ENCODE measurements at regions not wholly inside any gene's neighbourhood (a gene's known extent, or its start where the extent isn't known, plus 50 kb on each side); places are given as distances from the start of the nearest gene placed in this dataset.

DNA sequence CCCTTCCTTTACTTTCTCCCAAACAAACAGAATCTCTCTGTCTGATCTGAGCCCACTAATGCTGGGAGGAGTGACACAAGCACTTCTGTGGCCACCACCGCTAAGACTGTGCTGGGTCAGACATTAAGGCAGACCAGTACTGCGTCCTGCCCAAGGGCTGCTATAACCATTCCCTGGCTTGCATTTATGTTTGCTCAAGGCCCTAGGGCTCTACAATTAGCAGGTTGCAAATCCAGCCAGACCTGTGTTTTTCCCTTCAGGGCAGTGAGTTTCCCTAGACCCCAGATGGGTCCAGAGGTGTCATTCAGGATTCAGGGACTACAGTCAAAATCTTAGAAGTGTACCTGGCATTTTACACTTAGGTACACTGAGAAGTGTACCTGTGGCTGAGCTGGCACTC, 89.7 kb downstream of the SPANXN4 start:
- Mint-ChIP-seq H3K4me3 (no peak overlapping the region), H3K27ac (no peak overlapping the region), H3K36me3 (no peaks in the 10 kb centered on the region), H3K4me1 (no peaks in the 10 kb centered on the region), H3K27me3 (no peaks in the 10 kb centered on the region), H3K9me3 (peaks cover 0 to 8% (median 0%) of the 10 kb centered on the region in 11 donors)
- Histone ChIP-seq H3K27ac (ENCODE audit: low read depth, low read length) (no peak overlapping the region), H3K36me3 (ENCODE audit: control insufficient read depth in 2 of 3, insufficient read depth in 3 of 3, low read length in 3 of 3) (no peaks in the 10 kb centered on the region), H3K4me1 (ENCODE audit: control insufficient read depth in 2 of 2, insufficient read depth in 2 of 2, low read length in 2 of 2) (no peaks in the 10 kb centered on the region), H3K27me3 (ENCODE audit: control insufficient read depth in 2 of 2, insufficient read depth in 2 of 2, low read length in 2 of 2) (no peaks in the 10 kb centered on the region), H3K9me3 (ENCODE audit: control insufficient read depth in 2 of 3, low read length in 3 of 3) (no peaks in the 10 kb centered on the region), H3K4me3 (ENCODE audit: low read length) (no peak overlapping the region)
- POLR2A ChIA-PET: no interaction called here
- DNase-seq (no peak), ATAC-seq (no peak)
- CTCF ChIA-PET: no interaction called here
- intact Hi-C loops (cut with micrococcal nuclease): no loop called here

DNA sequence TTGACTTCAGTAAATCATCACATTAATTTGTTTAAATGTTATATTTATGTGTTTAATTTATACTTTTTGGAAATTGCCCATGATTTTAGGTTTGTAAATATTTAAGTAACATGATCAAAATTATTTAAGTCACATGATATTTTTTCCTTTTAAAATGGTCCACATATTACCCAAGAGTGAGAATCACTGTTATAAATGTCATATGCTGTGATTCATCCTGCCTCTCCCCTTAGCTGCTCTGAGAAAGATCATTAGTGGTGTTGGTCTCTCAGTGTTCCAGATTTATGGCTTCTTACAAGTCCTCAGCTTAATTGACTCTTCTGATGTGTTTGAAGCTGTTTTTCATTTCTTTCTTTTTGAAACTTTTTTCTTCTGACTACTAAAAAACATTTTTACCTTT, 70.1 kb downstream of the SPANXN4 start:
- no peaks in the 10 kb centered on the region for H3K27me3 Mint-ChIP-seq

DNA sequence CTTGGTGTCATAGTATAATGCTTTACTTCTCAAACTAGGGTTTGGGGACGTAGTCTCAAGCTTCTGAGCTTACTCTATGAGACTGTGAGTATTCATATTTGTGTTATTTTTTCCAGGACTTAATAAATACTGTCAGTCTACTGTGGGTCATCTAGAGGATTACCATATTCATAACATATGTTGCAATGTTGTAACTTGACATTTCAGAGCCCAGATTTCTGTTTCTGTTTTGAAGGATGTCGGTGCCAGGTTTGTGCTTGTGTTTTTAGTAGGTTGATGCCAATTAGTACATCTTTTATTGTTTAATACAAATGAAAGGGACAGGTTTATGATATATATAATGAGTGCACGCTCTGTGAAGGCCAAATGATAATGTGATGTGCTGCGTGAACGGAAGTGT, 69.6 kb downstream of the SPANXN4 start:
- ATAC-seq (no peak), DNase-seq (no peak)
- Mint-ChIP-seq H3K4me3 (no peak overlapping the region), H3K27ac (no peak overlapping the region), H3K9me3 (peaks cover 0 to 4% (median 0%) of the 10 kb centered on the region in 11 donors), H3K36me3 (no peaks in the 10 kb centered on the region), H3K27me3 (no peaks in the 10 kb centered on the region), H3K4me1 (no peaks in the 10 kb centered on the region)
- ChIA-PET POLR2A (no interaction called here), CTCF (no interaction called here)
- Histone ChIP-seq H3K4me1 (ENCODE audit: control insufficient read depth in 2 of 2, insufficient read depth in 2 of 2, low read length in 2 of 2) (no peaks in the 10 kb centered on the region), H3K27ac (ENCODE audit: low read depth, low read length) (no peak overlapping the region), H3K9me3 (ENCODE audit: control insufficient read depth in 2 of 3, low read length in 3 of 3) (no peaks in the 10 kb centered on the region), H3K36me3 (ENCODE audit: control insufficient read depth in 2 of 3, insufficient read depth in 3 of 3, low read length in 3 of 3) (no peaks in the 10 kb centered on the region), H3K4me3 (ENCODE audit: low read length) (no peak overlapping the region), H3K27me3 (ENCODE audit: control insufficient read depth in 2 of 2, insufficient read depth in 2 of 2, low read length in 2 of 2) (no peaks in the 10 kb centered on the region)
- intact Hi-C loops (cut with micrococcal nuclease): no loop called here

More for the DNA sequence above, 70.1 kb downstream of the SPANXN4 start:
- no peak overlapping the region for H3K27ac Mint-ChIP-seq
- H3K36me3 Mint-ChIP-seq: no peaks in the 10 kb centered on the region
- no peak for ATAC-seq
- intact Hi-C loops (cut with micrococcal nuclease): no loop called here
- ChIA-PET POLR2A (no interaction called here), CTCF (no interaction called here)
- DNase-seq: no peak
- no peaks in the 10 kb centered on the region for H3K9me3 ChIP-seq (ENCODE audit: control insufficient read depth in 2 of 3, low read length in 3 of 3)
- H3K4me3 Mint-ChIP-seq: no peak overlapping the region
- no peaks in the 10 kb centered on the region for H3K4me1 ChIP-seq (ENCODE audit: control insufficient read depth in 2 of 2, insufficient read depth in 2 of 2, low read length in 2 of 2)
- H3K4me3 ChIP-seq (ENCODE audit: low read length): no peak overlapping the region
- no peaks in the 10 kb centered on the region for H3K36me3 ChIP-seq (ENCODE audit: control insufficient read depth in 2 of 3, insufficient read depth in 3 of 3, low read length in 3 of 3)
- H3K4me1 Mint-ChIP-seq: no peaks in the 10 kb centered on the region
- peaks cover 0 to 4% (median 0%) of the 10 kb centered on the region in 11 donors for H3K9me3 Mint-ChIP-seq
- no peaks in the 10 kb centered on the region for H3K27me3 ChIP-seq (ENCODE audit: control insufficient read depth in 2 of 2, insufficient read depth in 2 of 2, low read length in 2 of 2)
- H3K27ac ChIP-seq (ENCODE audit: low read depth, low read length): no peak overlapping the region

DNA sequence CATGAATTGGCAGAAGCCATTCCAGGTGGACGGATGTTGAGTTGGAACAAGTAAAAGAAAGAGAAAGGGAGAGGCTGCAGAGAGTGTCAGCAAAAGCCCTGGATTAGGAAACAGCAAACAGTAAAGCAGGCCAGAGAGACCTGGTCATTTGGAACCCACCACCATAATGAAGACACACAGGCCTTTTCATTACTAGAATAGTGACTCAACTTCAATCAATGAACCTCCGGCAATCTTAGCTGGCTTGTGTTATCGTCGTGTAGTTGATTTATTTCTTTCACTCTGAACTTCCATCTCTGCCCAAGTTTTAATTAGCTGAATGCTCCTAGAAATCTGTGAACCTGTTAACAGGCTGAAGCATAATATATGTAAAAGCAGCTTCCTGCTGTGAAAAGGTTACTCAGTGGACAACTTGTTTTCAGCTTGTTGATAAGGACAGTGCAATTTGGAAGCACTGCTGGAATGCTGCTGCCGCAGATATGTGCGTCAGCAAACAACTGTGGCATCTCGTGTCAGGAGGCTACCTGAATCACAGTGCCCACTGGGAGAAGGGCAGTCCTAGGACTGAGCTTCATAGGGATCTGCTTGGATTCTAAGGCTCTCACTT, 68.8 kb downstream of the SPANXN4 start:
- CTCF ChIA-PET: no interaction called here
- Mint-ChIP-seq H3K27me3 (no peaks in the 10 kb centered on the region), H3K4me1 (no peaks in the 10 kb centered on the region)

More for the DNA sequence above, 68.8 kb downstream of the SPANXN4 start:
- no peak for ATAC-seq
- H3K9me3 ChIP-seq (ENCODE audit: control insufficient read depth in 2 of 3, low read length in 3 of 3): no peaks in the 10 kb centered on the region
- Mint-ChIP-seq H3K36me3 (no peaks in the 10 kb centered on the region), H3K4me3 (no peak overlapping the region), H3K9me3 (peaks cover 0 to 5% (median 0%) of the 10 kb centered on the region in 11 donors), H3K27ac (no peak overlapping the region)
- no peak for DNase-seq
- H3K4me1 ChIP-seq (ENCODE audit: control insufficient read depth in 2 of 2, insufficient read depth in 2 of 2, low read length in 2 of 2): no peaks in the 10 kb centered on the region
- H3K36me3 ChIP-seq (ENCODE audit: control insufficient read depth in 2 of 3, insufficient read depth in 3 of 3, low read length in 3 of 3): no peaks in the 10 kb centered on the region
- intact Hi-C loops (cut with micrococcal nuclease): no loop called here
- H3K27ac ChIP-seq (ENCODE audit: low read depth, low read length): no peak overlapping the region
- H3K27me3 ChIP-seq (ENCODE audit: control insufficient read depth in 2 of 2, insufficient read depth in 2 of 2, low read length in 2 of 2): no peaks in the 10 kb centered on the region
- POLR2A ChIA-PET: no interaction called here
- no peak overlapping the region for H3K4me3 ChIP-seq (ENCODE audit: low read length)
